Neural cell (in vitro differentiated cells): ENCODE measurements at regions not wholly inside any gene's neighbourhood (a gene's known extent, or its start where the extent isn't known, plus 50 kb on each side); places are given as distances from the start of the nearest gene placed in this dataset.

Experiments used
- H2AFZ ChIP-seq: fragments of 200-600, 300-800 bp; sonication (generic), shearing (Covaris generic); 2 replicates; pipeline ENCODE4 v1.6.0; 2014; ENCODE audit warnings: low read depth, mild to moderate bottlenecking, antibody characterized with exemption, low read length, moderate library complexity
- H3F3A ChIP-seq: fragments of 200-600 bp; shearing (Covaris generic); 2 replicates; pipeline ENCODE4 v1.6.1; 2016; ENCODE audit warnings: mild to moderate bottlenecking, moderate library complexity, mixed read lengths, antibody characterized with exemption, low read length; ENCODE audit not compliant: insufficient read depth, poor library complexity, severe bottlenecking
- H3K27ac ChIP-seq: fragments of 200-600, 300-800 bp; sonication (generic), shearing (Covaris generic); 2 replicates; pipeline ENCODE4 v1.5.1; 2014; ENCODE audit warnings: mild to moderate bottlenecking, low read length, moderate library complexity
- H3K27me3 ChIP-seq: fragments of 300-800, 200-600 bp; sonication (generic), shearing (Covaris generic); 2 replicates; pipeline ENCODE4 v1.6.0; 2014; ENCODE audit warnings: mild to moderate bottlenecking, low read depth, low read length, moderate library complexity; ENCODE audit not compliant: insufficient read depth
- H3K36me3 ChIP-seq: fragments of 300-800, 200-600 bp; sonication (generic), shearing (Covaris generic); 2 replicates; pipeline ENCODE4 v1.5.1; 2014; ENCODE audit warnings: mild to moderate bottlenecking, antibody characterized with exemption, low read length, moderate library complexity; ENCODE audit not compliant: insufficient read depth
- H3K4me2 ChIP-seq: fragments of 300-800, 200-600 bp; sonication (generic), shearing (Covaris generic); 2 replicates; pipeline ENCODE4 v1.6.0; 2014; ENCODE audit warnings: mild to moderate bottlenecking, low read length
- H3K4me3 ChIP-seq: fragments of 300-800, 200-600 bp; sonication (generic), shearing (Covaris generic); 2 replicates; pipeline ENCODE4 v1.5.1; 2014; ENCODE audit warnings: mild to moderate bottlenecking, low read length, moderate library complexity
- H3K79me2 ChIP-seq: fragments of 200-600 bp; shearing (Covaris generic); replicated peaks from 2 replicates; pipeline ENCODE4 v1.6.0; 2014; ENCODE audit warnings: mild to moderate bottlenecking, low read length, moderate library complexity; ENCODE audit not compliant: insufficient read depth
- H3K9ac ChIP-seq: fragments of 300-800, 200-600 bp; sonication (generic), shearing (Covaris generic); 2 replicates; pipeline ENCODE4 v1.6.1; 2016; ENCODE audit warnings: mild to moderate bottlenecking, low read length, mixed read lengths
- H3K9me2 ChIP-seq: fragments of 200-600 bp; shearing (Covaris generic); 2 replicates; pipeline ENCODE4 v1.6.1; 2016; ENCODE audit warnings: mild to moderate bottlenecking, low read length, mixed read lengths; ENCODE audit not compliant: insufficient read depth
- H3K9me3 ChIP-seq: fragments of 200-600, 300-800 bp; sonication (generic), shearing (Covaris generic); 2 replicates; pipeline ENCODE4 v1.6.1; 2016; ENCODE audit warnings: mild to moderate bottlenecking, mixed run types, low read length, moderate library complexity, mixed read lengths
- H4K20me1 ChIP-seq: fragments of 200-600 bp; shearing (Covaris generic); 2 replicates; pipeline ENCODE4 v1.6.1; 2016; ENCODE audit warnings: mild to moderate bottlenecking, mixed run types; ENCODE audit not compliant: insufficient read depth
- EP300 ChIP-seq: fragments of 450-650 bp; conservative IDR thresholded peaks from 2 replicates; pipeline ENCODE4 v1.6.1; 2014; ENCODE audit warnings: antibody characterized with exemption, mild to moderate bottlenecking, moderate library complexity; ENCODE audit not compliant: poor library complexity, severe bottlenecking
- EZH2 ChIP-seq: fragments of 200-600, 300-800 bp; shearing (Covaris generic), sonication (generic); IDR thresholded peaks from 2 replicates; pipeline ENCODE4 v1.6.1; 2014; ENCODE audit warnings: antibody characterized with exemption, low read length, borderline replicate concordance, mild to moderate bottlenecking; ENCODE audit not compliant: insufficient read depth, poor library complexity, severe bottlenecking
- MXI1 ChIP-seq: fragments of 450-650 bp; conservative IDR thresholded peaks from 2 replicates; pipeline ENCODE4 v1.6.1; 2014; ENCODE audit warnings: antibody characterized with exemption, mild to moderate bottlenecking; ENCODE audit not compliant: poor library complexity, severe bottlenecking
- POLR2AphosphoS5 ChIP-seq: IDR thresholded peaks from 2 replicates; pipeline ENCODE4 v1.6.1; 2012
- RAD21 ChIP-seq: fragments of 450-650 bp; conservative IDR thresholded peaks from 2 replicates; pipeline ENCODE4 v1.6.1; 2014; ENCODE audit warnings: antibody characterized with exemption, mild to moderate bottlenecking, moderate library complexity
- SMC3 ChIP-seq: fragments of 450-650 bp; conservative IDR thresholded peaks from 2 replicates; pipeline ENCODE4 v1.6.1; 2014; ENCODE audit warnings: antibody characterized with exemption, mild to moderate bottlenecking, moderate library complexity; ENCODE audit not compliant: poor library complexity
- TAF1 ChIP-seq: IDR thresholded peaks from 2 replicates; pipeline ENCODE4 v1.6.1; 2012; ENCODE audit warnings: low read depth
- TF ChIP-seq, protein P1 (sequence below): IDR thresholded peaks from 2 replicates; pipeline ENCODE4 v1.6.1; 2012; ENCODE audit warnings: borderline replicate concordance
- TF ChIP-seq, protein P2 (sequence below): fragments of 450-650 bp; IDR thresholded peaks from 2 replicates; pipeline ENCODE4 v1.5.1; 2014; ENCODE audit warnings: antibody characterized with exemption, mild to moderate bottlenecking, moderate library complexity; ENCODE audit not compliant: poor library complexity, severe bottlenecking

- TF ChIP-seq TAF1 (no peak), EZH2 (no peak), SMC3 (no peak), MXI1 (no peak), EP300 (no peak), POLR2AphosphoS5 (no peak), RAD21 (no peak)
- TF ChIP-seq, protein P1, sequence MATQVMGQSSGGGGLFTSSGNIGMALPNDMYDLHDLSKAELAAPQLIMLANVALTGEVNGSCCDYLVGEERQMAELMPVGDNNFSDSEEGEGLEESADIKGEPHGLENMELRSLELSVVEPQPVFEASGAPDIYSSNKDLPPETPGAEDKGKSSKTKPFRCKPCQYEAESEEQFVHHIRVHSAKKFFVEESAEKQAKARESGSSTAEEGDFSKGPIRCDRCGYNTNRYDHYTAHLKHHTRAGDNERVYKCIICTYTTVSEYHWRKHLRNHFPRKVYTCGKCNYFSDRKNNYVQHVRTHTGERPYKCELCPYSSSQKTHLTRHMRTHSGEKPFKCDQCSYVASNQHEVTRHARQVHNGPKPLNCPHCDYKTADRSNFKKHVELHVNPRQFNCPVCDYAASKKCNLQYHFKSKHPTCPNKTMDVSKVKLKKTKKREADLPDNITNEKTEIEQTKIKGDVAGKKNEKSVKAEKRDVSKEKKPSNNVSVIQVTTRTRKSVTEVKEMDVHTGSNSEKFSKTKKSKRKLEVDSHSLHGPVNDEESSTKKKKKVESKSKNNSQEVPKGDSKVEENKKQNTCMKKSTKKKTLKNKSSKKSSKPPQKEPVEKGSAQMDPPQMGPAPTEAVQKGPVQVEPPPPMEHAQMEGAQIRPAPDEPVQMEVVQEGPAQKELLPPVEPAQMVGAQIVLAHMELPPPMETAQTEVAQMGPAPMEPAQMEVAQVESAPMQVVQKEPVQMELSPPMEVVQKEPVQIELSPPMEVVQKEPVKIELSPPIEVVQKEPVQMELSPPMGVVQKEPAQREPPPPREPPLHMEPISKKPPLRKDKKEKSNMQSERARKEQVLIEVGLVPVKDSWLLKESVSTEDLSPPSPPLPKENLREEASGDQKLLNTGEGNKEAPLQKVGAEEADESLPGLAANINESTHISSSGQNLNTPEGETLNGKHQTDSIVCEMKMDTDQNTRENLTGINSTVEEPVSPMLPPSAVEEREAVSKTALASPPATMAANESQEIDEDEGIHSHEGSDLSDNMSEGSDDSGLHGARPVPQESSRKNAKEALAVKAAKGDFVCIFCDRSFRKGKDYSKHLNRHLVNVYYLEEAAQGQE: no peak
- TF ChIP-seq, protein P2, sequence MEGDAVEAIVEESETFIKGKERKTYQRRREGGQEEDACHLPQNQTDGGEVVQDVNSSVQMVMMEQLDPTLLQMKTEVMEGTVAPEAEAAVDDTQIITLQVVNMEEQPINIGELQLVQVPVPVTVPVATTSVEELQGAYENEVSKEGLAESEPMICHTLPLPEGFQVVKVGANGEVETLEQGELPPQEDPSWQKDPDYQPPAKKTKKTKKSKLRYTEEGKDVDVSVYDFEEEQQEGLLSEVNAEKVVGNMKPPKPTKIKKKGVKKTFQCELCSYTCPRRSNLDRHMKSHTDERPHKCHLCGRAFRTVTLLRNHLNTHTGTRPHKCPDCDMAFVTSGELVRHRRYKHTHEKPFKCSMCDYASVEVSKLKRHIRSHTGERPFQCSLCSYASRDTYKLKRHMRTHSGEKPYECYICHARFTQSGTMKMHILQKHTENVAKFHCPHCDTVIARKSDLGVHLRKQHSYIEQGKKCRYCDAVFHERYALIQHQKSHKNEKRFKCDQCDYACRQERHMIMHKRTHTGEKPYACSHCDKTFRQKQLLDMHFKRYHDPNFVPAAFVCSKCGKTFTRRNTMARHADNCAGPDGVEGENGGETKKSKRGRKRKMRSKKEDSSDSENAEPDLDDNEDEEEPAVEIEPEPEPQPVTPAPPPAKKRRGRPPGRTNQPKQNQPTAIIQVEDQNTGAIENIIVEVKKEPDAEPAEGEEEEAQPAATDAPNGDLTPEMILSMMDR: no peak
- H3F3A ChIP-seq: no peaks in the 10 kb centered on the region
- no peak overlapping the region for H3K27ac ChIP-seq
- H3K36me3 ChIP-seq: no peaks in the 10 kb centered on the region
- no peak overlapping the region for H2AFZ ChIP-seq
- H3K79me2 ChIP-seq: no peaks in the 10 kb centered on the region
- H3K4me2 ChIP-seq: no peak overlapping the region
- H3K9ac ChIP-seq: no peak overlapping the region
- no peak overlapping the region for H3K4me3 ChIP-seq
- H4K20me1 ChIP-seq: no peaks in the 10 kb centered on the region
- no peaks in the 10 kb centered on the region for H3K9me3 ChIP-seq
- no peaks in the 10 kb centered on the region for H3K9me2 ChIP-seq
- H3K27me3 ChIP-seq: no peaks in the 10 kb centered on the region
Observed at GRCh38 chr18:73942081-73942625, 205.5 kb downstream of the FBXO15 start.

GRCh38 chr18:73940721-73941120 is 206.9 kb downstream of the FBXO15 start:
- no peak overlapping the region for H3K4me3 ChIP-seq
- TF ChIP-seq EZH2 (no peak), MXI1 (no peak), TAF1 (no peak), RAD21 (no peak), SMC3 (no peak), POLR2AphosphoS5 (no peak)
- TF ChIP-seq, protein P2: no peak
- H4K20me1 ChIP-seq: no peaks in the 10 kb centered on the region
- no peak overlapping the region for H3K9ac ChIP-seq
- H3K27me3 ChIP-seq: no peaks in the 10 kb centered on the region
- H2AFZ ChIP-seq: no peak overlapping the region
- H3K79me2 ChIP-seq: no peaks in the 10 kb centered on the region
- no peaks in the 10 kb centered on the region for H3K36me3 ChIP-seq
- no peak overlapping the region for H3K4me2 ChIP-seq
- H3F3A ChIP-seq: no peaks in the 10 kb centered on the region
- H3K27ac ChIP-seq: no peak overlapping the region
- H3K9me2 ChIP-seq: no peaks in the 10 kb centered on the region
- H3K9me3 ChIP-seq: no peaks in the 10 kb centered on the region
